ENCODE measurements at regions not wholly inside any gene's neighbourhood (a gene's known extent, or its start where the extent isn't known, plus 50 kb on each side); places are given as distances from the start of the nearest gene placed in this dataset.

DNA sequence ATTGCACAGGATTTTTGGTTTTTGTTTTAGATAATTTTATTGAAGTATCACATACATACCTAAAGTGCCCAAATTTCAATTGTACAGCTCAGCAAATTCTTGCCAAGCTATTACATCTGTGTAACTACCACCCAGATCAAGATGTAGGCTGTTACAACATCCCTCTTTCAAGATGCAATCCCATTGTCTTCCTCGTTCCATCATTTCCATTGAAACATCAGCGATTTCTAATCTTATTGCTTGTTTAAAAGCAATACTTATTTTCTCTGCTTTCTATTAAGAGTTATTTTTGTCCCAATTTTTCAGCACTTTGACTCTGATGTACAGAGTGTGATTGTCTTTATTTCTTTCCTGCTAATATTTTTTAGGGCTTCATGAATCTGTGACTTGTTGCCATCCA is 372.8 kb upstream of the SHH start:
- no peak for TF ChIP-seq POLR2AphosphoS5 (IDR thresholded peaks at IDR 0.05; ENCODE audit: low read depth, low read length)
- no peak for TF ChIP-seq POLR2A (IDR thresholded peaks at IDR 0.05; ENCODE audit: low read depth, low read length)
- no peak for TF ChIP-seq TAF1 (IDR thresholded peaks at IDR 0.05; ENCODE audit: low read depth, low read length)
